CD1c-positive myeloid dendritic cell (primary cell): ENCODE measurements at regions not wholly inside any gene's neighbourhood (a gene's known extent, or its start where the extent isn't known, plus 50 kb on each side); places are given as distances from the start of the nearest gene placed in this dataset.

ENCODE experiments used
- DNase-seq: peaks from one replicate; pipeline ENCODE4 v3.0.0-alpha.2; 2016; ENCODE audit errors: extremely low spot score

- peak; percentile 43 for DNase-seq
These were observed 88.7 kb upstream of the ELOVL6 start for GRCh38 chr4:110287130-110287529.

- no peak for DNase-seq
These were observed 79.7 kb upstream of the ELOVL6 start for GRCh38 chr4:110278127-110278526.

- DNase-seq, result no peak
These were observed 77.5 kb upstream of the ELOVL6 start for GRCh38 chr4:110275871-110276270.

DNA sequence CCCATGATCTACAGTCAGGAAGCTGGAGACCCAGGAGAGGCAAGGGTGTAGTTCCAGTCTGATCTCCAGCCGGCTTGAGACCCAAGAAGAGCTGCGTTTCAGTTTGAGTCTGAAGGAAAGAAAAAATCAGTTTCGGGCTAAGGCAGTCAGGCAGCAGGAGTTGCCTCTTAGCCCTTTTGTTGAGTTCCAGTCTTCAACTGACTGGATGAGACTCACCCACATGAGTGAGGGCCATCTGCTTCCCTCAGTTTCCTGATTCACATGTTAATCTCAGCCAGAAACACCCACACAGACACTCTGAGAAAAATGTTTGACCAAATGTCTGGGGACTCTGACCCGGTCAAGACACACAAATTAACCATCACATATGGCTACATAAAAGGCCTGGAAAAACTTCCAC is 73.6 kb upstream of the ELOVL6 start:
- DNase-seq, result no peak

DNA sequence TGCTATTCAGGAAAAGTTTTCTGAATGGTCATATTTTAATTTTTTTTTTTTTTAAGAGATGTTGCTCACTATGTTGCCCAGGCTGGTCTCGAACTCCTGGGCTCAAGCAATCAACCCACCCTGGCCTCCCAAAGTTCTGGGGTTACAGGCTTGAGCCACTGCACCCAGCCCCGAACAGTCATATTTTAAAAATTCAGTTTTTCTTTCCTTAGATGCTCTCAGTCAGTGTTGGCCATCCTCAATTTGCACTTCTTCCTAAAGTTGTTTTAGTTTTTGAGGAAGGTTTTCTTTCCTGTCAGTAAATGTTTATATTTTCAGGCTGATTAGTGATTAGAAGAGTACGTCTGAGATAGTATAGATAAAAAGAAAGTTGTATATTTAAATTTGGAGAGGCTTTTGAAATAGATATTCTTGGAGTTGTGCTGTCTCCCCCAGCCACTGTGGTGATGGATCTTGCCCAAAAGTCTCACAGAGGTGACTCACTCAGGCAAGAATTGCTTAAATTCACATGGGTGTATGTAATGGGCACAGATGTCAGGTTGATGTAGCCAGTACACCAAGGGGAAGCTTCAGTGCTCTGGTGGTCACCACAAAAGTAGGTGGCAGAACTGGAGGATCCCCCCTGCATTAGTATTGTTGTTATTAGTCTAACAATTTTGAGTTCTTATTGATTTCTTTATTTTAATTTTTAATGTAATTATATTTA is 72.2 kb upstream of the ELOVL6 start:
- DNase-seq, result no peak

- no peak for DNase-seq
These were observed 70.4 kb upstream of the ELOVL6 start for GRCh38 chr4:110268790-110269189.

DNA sequence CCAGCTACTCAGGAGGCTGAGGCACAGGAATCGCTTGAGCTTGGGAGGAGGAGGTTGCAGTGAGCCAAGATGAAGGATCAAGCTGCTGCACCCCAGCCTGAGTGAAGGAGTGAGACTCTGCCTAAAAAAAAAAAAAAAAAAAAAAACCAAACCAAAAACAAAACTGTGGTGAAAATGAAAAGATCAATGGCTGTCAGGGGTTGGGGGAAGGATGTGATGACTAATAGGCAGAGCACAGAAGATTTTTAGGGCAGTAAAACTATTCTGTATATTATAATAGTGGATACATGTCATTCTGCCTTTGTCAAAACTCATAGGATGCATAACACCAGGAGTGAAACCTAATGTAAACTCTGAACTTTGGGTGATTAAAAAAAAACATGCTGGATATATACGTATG is 69.9 kb upstream of the ELOVL6 start:
- no peak for DNase-seq

DNA sequence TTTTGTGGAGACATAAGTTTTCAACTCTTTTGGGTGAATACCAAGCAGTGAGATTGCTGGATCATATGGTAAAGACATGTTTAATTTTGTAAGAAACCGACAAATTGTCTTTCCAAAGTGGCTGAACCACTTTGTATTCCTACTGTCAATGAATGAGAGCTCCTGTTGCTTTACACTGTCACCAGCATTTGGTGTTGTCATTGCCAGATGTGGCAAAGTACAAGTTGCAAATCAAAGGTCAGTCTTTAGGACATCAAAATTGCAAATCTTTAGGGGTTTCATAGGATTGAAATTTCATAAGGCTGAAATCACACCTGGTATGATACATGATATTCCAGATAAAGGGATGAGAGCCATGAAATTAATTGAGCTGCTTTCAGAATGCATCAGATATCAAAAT is 67.7 kb upstream of the ELOVL6 start:
- DNase-seq, result no peak

- no peak for DNase-seq
These were observed 66.6 kb upstream of the ELOVL6 start for GRCh38 chr4:110265001-110265400.

- no peak for DNase-seq
These were observed 61.9 kb upstream of the ELOVL6 start for GRCh38 chr4:110260299-110260698.

GRCh38 chr4:110250023-110250387 is 51.6 kb upstream of the ELOVL6 start:
- no peak for DNase-seq

DNA sequence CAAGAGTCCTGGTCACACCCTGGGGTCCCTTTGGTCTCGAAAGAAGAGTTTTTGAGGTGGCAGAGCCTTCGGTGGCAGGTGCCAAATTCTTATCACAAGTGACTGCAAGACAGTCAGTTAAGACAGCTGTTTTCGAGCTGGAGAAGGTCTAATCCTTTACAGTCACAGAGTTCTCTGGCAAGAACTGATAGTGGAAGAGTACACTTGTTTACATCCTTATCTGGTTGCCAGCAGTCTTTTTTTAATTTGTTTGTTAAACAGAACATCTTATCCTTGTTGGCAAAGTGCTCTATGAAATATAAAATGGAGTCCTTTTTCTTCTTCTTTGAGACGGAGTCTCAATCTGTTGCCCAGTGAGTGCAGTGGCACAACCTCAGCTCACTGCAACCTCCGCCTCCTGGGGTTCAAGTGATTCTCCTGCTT is 50.4 kb upstream of the ELOVL6 start:
- no peak for DNase-seq
